HG02870 (cell line): ENCODE measurements at regions not wholly inside any gene's neighbourhood (a gene's known extent, or its start where the extent isn't known, plus 50 kb on each side); places are given as distances from the start of the nearest gene placed in this dataset.
"Not testable (repeated sequence)": the region's sequence is repeated elsewhere in the genome, so short reads cannot be mapped to it uniquely, and the experiment has no call there.

Experiments used
- ATAC-seq: cut with Tn5 transposase; IDR thresholded peaks from one replicate; pipeline ENCODE4 v1.9.1; 2021; ENCODE audit warnings: mild to moderate bottlenecking, moderate library complexity; ENCODE audit not compliant: unreplicated experiment

DNA sequence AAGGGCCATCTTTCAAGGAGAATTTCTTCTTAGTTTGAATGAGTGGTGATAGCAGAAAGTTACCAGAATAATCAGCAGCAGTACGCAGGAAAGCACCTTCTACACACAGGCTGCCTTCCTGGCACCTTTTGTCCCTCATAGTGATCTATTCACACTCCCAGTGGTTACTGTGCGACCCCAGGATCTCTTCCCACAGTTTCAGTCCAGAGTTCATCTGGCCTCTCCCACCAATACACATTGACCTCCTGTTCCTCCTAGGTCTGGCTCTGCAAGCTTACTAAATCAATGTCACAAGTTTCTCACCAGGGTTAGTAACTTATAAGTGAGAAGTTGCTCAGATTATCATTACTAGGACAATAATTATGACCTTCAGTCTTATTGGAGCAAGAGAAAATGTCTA lies 99.1 kb upstream of the PIK3R1 start:
- ATAC-seq: no peak

DNA sequence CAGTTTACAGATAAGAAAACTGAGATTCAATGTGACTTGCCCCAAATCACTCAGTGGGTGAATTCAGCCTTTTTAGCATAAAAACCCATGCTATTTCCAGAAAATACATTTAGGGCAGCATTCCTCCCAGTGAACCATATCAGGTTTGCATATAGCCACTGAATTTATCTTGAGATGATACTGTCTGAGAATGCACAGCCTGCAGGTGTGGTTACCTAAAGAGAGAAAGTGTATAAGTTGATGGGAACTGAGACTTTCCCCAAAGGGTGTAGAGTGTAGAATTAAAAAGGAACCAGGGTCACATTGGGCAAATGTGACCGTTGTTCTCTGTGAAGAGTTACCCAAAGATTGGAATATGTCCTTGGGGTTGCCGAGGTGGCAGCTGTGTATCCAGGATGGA lies 100.0 kb upstream of the PIK3R1 start:
- peak; percentile 83 for ATAC-seq

DNA sequence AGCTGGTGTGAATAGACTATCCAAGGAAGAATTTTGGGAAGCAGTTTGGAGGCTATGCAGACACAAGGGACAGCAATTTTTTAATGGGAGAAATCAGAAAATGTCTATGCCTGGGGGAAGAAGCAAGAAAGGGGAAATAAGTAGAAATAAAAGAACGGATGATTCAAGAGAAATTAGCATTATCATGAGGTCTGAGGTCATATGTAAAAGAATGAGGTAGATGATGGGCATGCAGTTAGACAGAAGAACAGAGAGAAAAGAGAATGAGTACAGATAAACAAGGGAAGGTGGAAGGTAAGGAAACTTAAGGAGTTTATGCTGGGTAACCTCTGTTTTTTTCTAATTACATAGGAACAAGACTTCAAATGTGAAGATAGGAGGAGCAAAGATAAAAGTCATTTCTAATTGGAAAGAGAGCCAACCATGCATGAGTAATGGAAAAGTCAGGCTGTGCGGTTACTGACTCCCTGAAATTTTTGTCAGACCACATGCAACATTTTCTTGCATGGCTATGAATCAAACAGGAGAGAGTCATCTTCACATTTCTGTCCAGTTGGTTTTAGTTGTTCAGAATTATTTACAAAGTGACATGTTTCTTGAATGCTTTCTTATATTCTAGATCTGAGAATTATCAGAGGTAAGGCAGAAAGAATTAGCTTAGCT lies 101.0 kb upstream of the PIK3R1 start:
- ATAC-seq: no peak

DNA sequence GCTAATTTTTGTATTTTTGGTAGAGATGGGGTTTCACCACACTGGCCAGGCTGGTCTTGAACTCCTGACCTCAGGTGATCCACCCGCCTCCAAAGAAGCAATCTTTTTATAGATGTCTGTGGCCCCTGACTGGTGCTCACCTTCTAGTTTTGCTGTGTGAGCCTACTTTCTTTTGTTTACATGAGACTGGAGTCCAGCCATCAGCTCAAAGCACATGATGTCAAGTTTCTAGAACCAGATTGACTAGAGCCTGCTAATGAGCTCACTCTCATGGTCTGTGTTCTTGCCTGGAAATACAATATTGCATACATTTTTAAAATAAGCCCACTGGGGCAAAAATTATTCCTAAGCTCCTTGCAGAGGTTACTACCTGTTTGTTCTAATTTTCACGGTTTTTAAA lies 102.9 kb upstream of the PIK3R1 start:
- ATAC-seq: no peak

DNA sequence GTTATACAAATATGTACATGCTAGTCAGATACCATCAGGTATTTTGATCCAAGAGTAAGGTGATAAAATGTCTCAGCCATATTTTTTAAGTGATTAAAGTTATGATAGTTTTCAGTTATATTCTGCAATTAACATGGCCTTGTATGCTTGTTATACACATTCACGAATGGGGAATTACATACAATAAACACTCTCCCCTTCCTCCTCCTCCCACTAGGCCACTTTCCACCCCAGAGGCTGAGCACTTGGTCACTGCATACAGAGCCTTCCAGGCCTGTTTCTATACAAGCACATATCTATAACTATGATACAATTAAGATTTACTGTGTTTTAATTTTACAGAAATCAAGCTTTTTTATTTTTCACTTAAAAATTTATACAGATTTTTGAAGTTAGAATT lies 104.7 kb upstream of the PIK3R1 start:
- no peak for ATAC-seq

DNA sequence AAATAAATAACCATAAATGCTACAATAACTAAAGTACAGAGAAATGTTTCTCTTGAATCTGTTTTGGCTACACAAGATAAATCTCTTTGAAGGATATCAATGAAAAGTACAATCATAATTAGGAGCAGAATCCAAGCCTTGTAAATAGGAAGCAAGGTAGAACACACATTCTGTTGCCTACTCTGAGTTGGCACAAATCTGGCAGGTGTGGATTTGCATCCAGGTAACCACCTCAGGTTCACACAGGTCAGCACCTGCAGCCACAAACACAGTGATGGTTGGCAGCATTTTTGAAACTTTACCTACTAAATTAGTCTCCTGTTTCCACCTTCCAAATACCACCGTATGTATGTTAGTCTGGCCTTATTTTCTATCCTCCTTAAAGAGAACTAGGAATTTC lies 105.3 kb upstream of the PIK3R1 start:
- no peak for ATAC-seq

DNA sequence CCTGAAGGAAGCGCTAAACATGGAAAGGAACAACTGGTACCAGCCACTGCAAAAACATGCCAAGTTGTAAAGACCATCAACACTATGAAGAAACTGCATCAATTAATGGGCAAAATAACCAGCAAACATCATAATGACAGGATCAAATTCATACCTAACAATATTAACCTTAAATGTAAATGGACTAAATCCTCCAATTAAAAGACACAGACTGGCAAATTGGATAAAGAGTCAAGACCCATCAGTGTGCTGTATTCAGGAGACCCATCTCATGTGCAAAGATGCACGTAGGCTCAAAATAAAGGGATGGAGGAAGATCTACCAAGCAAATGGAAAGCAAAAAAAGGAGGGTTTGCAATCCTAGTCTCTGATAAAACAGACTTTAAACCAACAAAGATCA lies 111.3 kb upstream of the PIK3R1 start:
- ATAC-seq: not testable (repeated sequence)

DNA sequence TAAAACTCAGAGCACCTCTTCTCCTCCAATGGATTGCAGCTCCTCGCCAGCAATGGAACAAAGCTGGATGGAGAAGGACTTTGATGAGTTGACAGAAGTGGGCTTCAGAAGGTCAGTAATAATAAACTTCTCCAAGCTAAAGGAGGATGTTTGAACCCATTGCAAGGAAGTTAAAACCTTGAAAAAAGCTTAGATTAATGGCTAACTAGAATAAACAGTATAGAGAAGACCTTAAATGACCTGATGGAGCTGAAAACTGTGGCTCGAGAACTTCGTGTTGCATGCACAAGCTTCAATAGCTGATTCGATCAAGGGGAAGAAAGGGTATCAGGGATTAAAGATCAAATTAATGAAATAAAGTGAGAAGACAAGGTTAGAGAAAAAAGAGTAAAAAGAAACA lies 112.3 kb upstream of the PIK3R1 start:
- not testable (repeated sequence) for ATAC-seq

DNA sequence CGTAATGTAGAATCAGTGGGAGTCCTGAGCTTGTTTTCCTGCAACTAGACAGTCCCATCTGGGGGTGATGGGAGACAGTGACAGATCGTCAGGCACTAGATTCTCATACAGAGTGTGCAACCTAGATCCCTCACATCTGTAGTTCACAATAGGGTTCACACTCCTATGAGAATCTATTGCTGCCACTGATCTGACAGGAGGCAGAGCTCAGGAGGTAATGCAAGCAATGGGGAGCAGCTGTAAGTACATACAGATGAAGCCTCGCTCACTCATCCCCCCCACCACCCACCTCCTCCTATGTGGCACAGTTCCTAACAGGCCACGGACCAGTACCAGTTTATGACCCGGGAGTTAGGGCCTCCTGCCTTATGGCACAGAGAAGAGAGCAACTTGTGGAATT lies 116.2 kb upstream of the PIK3R1 start:
- ATAC-seq: no peak

DNA sequence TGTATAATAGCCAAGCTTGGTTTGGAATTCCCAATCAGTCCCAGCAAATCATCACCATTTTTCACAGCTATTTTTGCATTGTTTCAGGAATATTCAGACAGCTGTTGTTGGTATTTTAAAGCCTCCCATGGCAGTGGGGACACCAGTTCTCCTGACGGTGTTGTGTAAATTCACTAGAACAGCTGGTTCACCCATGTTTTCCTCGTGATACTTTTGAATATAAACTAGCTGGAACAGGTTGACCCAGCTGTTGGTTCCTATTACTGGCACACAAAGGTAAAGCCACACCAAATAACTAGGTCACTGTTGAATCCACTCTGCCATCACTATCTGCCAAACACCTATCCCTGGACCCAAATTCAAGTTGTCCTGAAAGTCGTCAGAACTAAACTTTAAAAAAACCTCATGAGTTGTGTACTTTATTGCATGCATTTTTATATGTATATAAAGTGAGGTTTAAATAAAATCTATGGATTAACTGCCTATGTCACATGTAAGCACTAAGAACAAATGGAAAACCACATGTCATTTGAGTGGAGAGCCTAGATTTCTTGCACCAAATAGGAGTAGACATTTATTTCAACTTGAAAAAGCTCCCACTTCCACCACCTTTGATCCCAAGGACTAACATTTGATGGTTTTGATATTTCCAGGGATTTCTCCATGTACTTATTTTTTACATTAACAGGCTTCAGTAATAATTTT lies 121.9 kb upstream of the PIK3R1 start:
- no peak for ATAC-seq

DNA sequence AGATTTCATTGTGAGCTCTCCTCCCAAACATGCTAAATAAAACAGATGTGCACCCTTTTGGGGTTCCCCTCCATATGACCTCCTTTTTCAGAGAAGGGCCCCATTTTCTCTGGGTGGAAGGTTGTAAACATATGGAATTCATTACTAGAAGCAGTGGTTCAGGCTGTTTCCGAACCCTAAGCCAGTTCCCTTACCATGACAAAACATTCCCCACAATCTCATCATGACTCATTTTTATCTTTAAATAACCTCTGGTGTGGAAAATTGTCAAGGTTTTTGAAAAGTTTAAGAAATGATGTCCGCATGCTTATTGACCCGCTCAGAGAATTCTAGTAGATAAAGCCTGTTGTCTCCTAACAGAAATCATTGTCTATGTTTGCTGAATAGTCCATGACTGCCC lies 127.3 kb upstream of the PIK3R1 start:
- no peak for ATAC-seq

DNA sequence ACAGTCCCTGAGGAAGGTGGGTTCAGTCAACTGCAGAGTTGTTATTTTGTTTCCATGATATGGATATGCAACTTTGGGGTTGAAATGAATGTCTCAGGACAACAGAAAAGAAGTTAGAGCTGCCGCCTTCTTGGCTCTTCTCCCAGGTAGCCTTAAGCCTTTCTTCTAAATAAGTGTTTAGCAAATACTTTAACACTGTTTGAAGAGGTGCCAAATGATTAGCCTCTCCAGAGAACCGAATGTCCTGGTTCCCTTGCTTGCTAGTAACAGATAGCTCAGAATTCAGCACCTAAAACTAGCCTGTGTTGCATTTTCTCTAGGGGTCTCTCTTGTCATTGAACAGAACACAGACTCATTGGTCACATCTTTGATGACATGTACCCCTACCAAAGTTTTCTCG lies 127.7 kb upstream of the PIK3R1 start:
- no peak for ATAC-seq

DNA sequence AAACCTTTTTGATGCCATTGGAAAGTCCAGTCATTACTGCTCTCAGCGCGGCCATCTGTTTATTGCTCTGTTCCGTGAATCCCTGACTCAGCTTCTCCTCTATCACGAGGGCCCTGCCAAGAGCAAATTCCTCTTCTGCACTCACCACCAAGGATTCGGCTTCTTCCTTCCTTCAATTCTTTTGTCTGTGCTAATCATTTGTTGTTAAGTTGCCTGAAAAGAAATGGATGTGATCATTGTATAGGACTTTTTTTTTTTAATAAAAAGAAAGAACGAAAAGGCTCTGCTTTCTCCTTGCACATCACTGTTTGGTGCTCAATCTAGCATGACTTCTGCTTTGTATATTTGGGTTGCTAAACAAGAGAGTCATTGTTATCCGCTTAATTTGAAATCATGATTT lies 128.7 kb upstream of the PIK3R1 start:
- no peak for ATAC-seq

DNA sequence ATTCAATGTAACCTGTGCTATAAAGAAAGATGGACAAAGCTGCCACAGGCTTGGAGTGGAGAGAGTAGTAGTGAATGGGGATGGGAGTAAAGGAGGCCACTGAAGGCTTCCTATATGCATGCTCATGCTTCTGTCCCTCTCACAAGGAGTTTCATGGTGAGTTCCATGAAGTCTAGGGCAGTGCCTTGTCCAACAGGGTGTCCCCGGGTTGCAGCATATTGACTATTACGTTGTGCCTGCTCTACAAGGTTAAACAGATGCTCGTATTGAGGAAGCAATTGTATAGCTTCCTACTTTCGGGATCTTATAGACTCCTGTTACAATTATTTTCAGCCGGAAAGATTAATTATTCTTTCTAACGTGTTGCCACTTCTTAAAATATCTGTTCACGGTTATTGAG lies 129.1 kb upstream of the PIK3R1 start:
- no peak for ATAC-seq

DNA sequence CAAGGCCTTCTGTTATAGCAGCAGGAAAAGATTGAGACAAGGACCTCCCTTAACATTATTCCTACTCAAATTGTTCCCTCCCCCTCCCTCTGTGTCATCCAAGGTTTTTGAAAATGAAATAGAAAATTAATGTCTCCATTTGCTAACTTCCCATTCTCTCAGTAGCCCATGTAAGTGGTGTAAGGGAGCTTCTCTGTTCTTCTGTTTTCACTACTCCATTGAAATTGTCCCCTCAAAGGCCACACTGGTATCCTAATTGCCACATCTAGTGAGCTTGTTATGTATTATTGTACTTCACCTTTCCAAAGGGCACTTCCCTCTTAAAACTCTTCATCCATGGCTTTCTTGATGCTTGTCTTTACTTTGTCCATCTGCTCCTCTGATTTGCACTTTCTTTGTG lies 131.2 kb upstream of the PIK3R1 start:
- no peak for ATAC-seq

DNA sequence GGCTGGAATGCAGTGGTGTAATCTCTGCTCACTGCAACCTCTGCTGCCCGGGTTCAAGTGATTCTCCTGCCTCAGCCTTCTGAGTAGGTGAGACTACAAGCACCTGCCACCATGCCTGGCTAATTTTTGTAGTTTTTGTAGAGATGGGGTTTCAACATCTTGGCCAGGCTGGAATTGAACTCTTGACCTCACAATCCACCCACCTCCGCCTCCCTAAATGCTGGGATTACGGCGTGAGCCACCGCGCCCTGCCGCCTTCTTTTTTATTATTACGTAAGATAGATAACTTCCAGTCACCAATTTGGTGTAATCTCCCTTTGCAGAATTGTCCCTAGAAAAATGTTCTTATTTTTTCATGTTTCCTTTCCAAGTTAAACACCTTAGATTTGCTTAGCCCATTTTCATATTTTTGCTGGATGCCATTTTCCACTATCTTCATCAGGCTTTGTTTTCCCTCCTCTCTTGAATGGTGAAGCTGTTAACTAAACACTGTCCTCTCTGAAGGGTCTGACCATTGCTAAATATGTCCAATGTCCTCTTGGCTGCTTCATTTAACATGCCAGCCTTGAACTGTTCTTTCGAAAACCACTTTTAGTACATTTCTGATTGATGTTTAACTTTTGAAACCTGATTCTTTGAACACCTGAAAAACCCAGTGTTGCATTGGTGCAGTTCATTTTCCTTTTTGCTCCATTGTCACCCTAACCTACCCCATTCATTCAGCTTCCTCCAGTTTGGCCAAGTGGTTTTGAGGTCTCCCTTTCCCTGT lies 135.1 kb upstream of the PIK3R1 start:
- no peak for ATAC-seq

DNA sequence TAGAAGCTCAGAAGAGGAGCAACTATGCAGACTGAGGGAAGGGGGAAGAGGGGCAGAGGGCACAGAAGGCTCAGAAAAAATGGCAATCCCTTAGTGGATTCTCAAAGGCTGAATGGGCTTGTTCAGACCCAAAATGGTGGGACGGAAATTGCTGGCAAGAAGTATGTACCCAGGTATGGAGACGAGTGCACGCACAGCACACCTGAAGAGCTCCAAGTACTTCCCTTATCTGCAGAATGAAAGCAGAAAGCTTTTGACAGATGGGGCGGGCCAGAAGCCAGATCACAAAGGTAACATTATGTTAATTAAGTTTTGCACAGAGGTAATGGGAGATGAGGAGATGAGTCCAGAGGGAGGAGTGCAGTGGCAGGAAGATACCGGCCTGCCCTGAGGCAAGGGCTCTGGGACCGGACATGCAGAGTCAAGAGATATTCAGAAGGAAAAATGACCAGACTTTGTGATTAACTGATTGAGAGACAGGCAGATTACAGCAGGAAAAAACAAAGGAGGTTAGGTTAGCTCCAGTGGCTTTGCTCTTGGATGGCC lies 138.1 kb upstream of the PIK3R1 start:
- ATAC-seq: no peak

DNA sequence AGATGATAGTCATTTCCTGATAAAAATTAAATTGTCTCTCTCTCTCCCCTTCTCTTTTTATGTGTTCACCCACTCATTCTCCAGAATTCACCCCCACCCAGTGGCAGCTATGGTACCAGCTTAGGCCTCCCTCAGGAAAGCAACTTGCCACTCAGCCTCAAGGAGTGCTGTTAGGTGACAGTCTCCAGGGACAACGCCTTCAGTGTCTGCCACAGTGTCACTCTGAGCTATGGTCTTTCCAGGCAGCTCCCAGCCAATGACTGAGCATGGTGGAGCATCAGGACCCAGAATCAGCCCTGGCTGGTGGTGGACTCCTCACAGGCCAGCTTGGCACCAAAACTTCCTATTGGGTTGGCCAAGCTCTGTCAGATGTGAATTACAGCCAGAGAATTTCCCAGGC lies 140.9 kb upstream of the PIK3R1 start:
- no peak for ATAC-seq

DNA sequence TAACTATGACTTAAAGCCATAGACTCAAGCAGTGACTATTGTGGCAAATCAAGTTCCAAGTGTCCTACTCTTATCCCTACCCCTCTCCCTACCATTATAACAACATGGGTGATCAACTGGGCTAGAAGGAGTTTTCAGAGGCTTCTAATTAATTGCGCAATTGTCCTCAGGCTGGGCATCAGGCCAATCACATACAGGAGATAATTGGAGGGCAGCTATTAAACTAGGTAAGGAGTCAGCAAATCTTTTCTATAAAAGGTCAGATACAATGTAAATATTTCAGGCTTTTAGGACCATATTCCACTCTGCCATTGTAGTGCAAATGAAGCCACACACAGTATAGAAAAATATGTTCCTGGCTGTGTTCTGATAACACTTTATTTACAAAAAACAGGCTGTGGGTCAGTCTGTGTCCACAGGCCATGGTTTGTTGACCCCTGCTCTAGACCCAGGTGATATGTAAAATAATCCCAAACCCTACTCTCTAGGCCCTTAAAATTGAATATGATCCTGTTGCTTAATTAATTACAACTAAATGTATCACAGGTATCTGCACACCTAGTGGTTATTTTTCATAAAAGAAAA lies 141.4 kb upstream of the PIK3R1 start:
- no peak for ATAC-seq

DNA sequence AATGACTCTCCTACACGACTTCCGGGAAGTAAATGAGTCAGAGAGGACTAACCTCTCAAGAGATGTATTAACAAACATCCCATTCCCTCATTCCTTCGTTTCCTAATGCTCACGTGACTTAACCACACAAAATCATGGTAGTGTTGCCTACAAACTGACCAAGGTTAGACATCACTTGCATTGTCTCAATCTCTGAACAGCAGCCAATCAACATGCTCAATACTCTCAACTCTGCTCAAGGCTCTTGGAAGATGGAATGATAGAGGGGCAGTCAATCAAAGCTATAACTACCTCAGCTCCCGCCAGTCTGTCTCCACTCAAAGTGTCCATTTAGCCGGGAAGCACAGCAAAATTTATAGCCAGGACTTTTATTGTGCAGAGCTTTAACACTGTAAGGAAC lies 143.8 kb upstream of the PIK3R1 start:
- no peak for ATAC-seq

DNA sequence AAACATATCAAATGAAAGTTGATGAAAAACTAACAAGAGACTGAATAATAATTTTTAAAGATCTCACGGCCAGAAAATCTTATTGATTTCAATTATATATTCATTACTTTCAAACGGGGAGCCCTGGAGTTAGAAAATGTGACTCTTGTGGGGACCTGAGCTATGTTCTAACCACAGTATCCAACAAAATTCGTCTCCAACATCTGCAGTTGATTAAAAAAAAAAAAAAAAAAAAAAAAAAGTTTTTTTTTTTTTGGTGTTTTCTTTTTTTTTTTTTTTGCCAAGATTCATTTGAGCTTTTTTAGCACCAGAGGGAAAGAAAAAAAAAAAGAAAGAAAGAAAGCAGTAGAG lies 144.3 kb upstream of the PIK3R1 start:
- ATAC-seq: no peak
